ENCODE measurements at regions not wholly inside any gene's neighbourhood (a gene's known extent, or its start where the extent isn't known, plus 50 kb on each side); places are given as distances from the start of the nearest gene placed in this dataset.

GRCh38 chr11:134764966-134765365 lies 352.9 kb upstream of the B3GAT1 start:
- no peaks in the 10 kb centered on the region for H3K36me3 ChIP-seq

GRCh38 chr11:134764367-134764766 lies 352.3 kb upstream of the B3GAT1 start:
- H3K4me3 ChIP-seq: no peak overlapping the region
- DNase-seq: no peak
- TF ChIP-seq, protein P1, sequence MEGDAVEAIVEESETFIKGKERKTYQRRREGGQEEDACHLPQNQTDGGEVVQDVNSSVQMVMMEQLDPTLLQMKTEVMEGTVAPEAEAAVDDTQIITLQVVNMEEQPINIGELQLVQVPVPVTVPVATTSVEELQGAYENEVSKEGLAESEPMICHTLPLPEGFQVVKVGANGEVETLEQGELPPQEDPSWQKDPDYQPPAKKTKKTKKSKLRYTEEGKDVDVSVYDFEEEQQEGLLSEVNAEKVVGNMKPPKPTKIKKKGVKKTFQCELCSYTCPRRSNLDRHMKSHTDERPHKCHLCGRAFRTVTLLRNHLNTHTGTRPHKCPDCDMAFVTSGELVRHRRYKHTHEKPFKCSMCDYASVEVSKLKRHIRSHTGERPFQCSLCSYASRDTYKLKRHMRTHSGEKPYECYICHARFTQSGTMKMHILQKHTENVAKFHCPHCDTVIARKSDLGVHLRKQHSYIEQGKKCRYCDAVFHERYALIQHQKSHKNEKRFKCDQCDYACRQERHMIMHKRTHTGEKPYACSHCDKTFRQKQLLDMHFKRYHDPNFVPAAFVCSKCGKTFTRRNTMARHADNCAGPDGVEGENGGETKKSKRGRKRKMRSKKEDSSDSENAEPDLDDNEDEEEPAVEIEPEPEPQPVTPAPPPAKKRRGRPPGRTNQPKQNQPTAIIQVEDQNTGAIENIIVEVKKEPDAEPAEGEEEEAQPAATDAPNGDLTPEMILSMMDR (IDR thresholded peaks at IDR 0.05; ENCODE audit: borderline replicate concordance): no peak
- intact Hi-C loops (cut with micrococcal nuclease): no loop called here
- H3K27me3 ChIP-seq (ENCODE audit: low read depth): peaks cover 25% of the 10 kb centered on the region
- H3K9me3 ChIP-seq (replicated peaks): peaks cover 23% of the 10 kb centered on the region
- no peak overlapping the region for H3K27ac ChIP-seq (replicated peaks)
- H3K4me1 ChIP-seq: no peaks in the 10 kb centered on the region
- H3K36me3 ChIP-seq: no peaks in the 10 kb centered on the region

More at GRCh38 chr11:134764966-134765365, 352.9 kb upstream of the B3GAT1 start:
- Histone ChIP-seq H3K27ac (replicated peaks) (no peak overlapping the region), H3K9me3 (replicated peaks) (peaks cover 24% of the 10 kb centered on the region), H3K4me3 (no peak overlapping the region), H3K27me3 (ENCODE audit: low read depth) (peaks cover 25% of the 10 kb centered on the region), H3K4me1 (no peaks in the 10 kb centered on the region)
- intact Hi-C loops (cut with micrococcal nuclease): no loop called here
- DNase-seq: no peak
- TF ChIP-seq, protein P1 (IDR thresholded peaks at IDR 0.05; ENCODE audit: borderline replicate concordance): no peak

DNA sequence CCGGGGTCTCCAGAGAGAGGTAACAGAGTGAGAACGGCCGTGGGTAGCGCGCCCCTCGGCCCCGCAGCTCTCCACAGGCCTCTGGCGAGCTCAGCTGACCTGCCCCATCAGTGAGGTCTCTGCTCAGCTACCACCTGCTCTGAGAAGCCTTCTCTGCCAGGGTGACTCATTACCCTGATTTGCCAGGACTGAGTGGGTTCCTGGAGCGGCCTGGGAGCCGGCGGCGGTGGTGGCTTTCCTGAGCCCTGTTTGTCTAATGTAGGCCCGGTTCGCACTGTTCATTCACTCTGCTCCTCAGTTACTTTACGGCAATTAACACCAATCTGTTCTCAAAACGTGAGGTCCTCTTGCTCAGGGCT lies 351.0 kb upstream of the B3GAT1 start:
- Histone ChIP-seq H3K27ac (replicated peaks) (no peak overlapping the region), H3K27me3 (ENCODE audit: low read depth) (peaks cover 31% of the 10 kb centered on the region), H3K36me3 (no peaks in the 10 kb centered on the region), H3K4me3 (peak overlapping the region; percentile 34), H3K4me1 (no peaks in the 10 kb centered on the region), H3K9me3 (replicated peaks) (peaks cover 9% of the 10 kb centered on the region)
- TF ChIP-seq, protein P1 (IDR thresholded peaks at IDR 0.05; ENCODE audit: borderline replicate concordance): no peak
- intact Hi-C loops (cut with micrococcal nuclease): no loop called here
- DNase-seq: no peak

GRCh38 chr11:134762248-134763029 lies 350.4 kb upstream of the B3GAT1 start:
- TF ChIP-seq, protein P1 (IDR thresholded peaks at IDR 0.05; ENCODE audit: borderline replicate concordance): no peak
- intact Hi-C loops (cut with micrococcal nuclease): no loop called here
- H3K27ac ChIP-seq (replicated peaks): no peak overlapping the region
- peaks cover 4% of the 10 kb centered on the region for H3K9me3 ChIP-seq (replicated peaks)
- H3K36me3 ChIP-seq: no peaks in the 10 kb centered on the region
- H3K4me3 ChIP-seq: peak overlapping the region; percentile 34
- no peak for DNase-seq
- no peaks in the 10 kb centered on the region for H3K4me1 ChIP-seq
- peaks cover 37% of the 10 kb centered on the region for H3K27me3 ChIP-seq (ENCODE audit: low read depth)

DNA sequence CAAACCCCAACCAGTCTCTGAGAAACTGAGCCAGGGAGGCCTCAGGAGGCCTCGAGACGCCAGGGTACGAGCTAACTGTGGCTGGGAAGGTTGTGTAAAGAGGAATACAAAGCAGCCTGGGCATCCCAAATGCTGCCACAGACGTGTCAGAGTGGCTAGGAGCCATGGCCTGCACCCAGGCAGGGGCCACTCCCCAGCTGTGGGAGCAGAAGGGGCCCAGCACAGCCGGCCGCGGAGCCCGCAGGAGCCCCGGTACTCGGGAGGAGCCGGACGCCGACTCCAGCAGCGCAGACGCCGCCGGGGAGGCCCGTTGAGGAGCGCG lies 349.8 kb upstream of the B3GAT1 start:
- Histone ChIP-seq H3K4me1 (no peaks in the 10 kb centered on the region), H3K4me3 (peak overlapping the region; percentile 34), H3K27ac (replicated peaks) (no peak overlapping the region), H3K36me3 (no peaks in the 10 kb centered on the region), H3K27me3 (ENCODE audit: low read depth) (peaks cover 38% of the 10 kb centered on the region), H3K9me3 (replicated peaks) (no peaks in the 10 kb centered on the region)
- no peak for DNase-seq
- intact Hi-C loops (cut with micrococcal nuclease): no loop called here
- TF ChIP-seq, protein P1 (IDR thresholded peaks at IDR 0.05; ENCODE audit: borderline replicate concordance): no peak

Data from left ventricle myocardium inferior (tissue), 1 donor.